HUES6 (cell line): ENCODE measurements at regions not wholly inside any gene's neighbourhood (a gene's known extent, or its start where the extent isn't known, plus 50 kb on each side); places are given as distances from the start of the nearest gene placed in this dataset.
"Not testable (repeated sequence)": the region's sequence is repeated elsewhere in the genome, so short reads cannot be mapped to it uniquely, and the experiment has no call there.

ENCODE experiments used
- H3K27ac ChIP-seq: 2 replicates; pipeline ENCODE4 v1.7.0; 2013; ENCODE audit warnings: low read depth, mild to moderate bottlenecking, low read length, inconsistent platforms
- H3K27me3 ChIP-seq: 2 replicates; pipeline ENCODE4 v1.6.1; 2013; ENCODE audit warnings: low read length; ENCODE audit not compliant: control insufficient read depth, insufficient read depth
- H3K36me3 ChIP-seq: 2 replicates; pipeline ENCODE4 v1.6.1; 2013; ENCODE audit warnings: low read length; ENCODE audit not compliant: control insufficient read depth, insufficient read depth
- H3K4me1 ChIP-seq: 2 replicates; pipeline ENCODE4 v1.6.1; 2013; ENCODE audit warnings: low read length; ENCODE audit not compliant: control insufficient read depth, insufficient read depth
- H3K4me3 ChIP-seq: 2 replicates; pipeline ENCODE4 v1.5.1; 2013; ENCODE audit warnings: low read depth, low read length
- H3K9ac ChIP-seq: one replicate; pipeline ENCODE4 v1.6.1; 2013; ENCODE audit warnings: mild to moderate bottlenecking, low read length
- H3K9me3 ChIP-seq: 2 replicates; pipeline ENCODE4 v1.6.1; 2013; ENCODE audit warnings: low read depth, low read length; ENCODE audit not compliant: control insufficient read depth, insufficient read depth

- Histone ChIP-seq H3K9ac (no peak overlapping the region), H3K4me3 (no peak overlapping the region), H3K9me3 (peaks cover 5% of the 10 kb centered on the region; the same call in 1 of the 2 replicates), H3K4me1 (no peaks in the 10 kb centered on the region), H3K36me3 (no peaks in the 10 kb centered on the region), H3K27me3 (no peaks in the 10 kb centered on the region), H3K27ac (no peak overlapping the region)
Measured at GRCh38 chr5:17966640-17967402, 332.6 kb downstream of the TAF11L14 start.

GRCh38 chr5:17976404-17976803, 342.1 kb downstream of the TAF11L14 start:
- H3K4me3 ChIP-seq = no peak overlapping the region
- H3K9me3 ChIP-seq = no peaks in the 10 kb centered on the region
- H3K4me1 ChIP-seq = no peaks in the 10 kb centered on the region

GRCh38 chr5:17978954-17979353, 344.7 kb downstream of the TAF11L14 start:
- H3K9me3 ChIP-seq = no peaks in the 10 kb centered on the region
- no peaks in the 10 kb centered on the region for H3K4me1 ChIP-seq
- no peak overlapping the region for H3K4me3 ChIP-seq
- no peak overlapping the region for H3K27ac ChIP-seq
- no peaks in the 10 kb centered on the region for H3K36me3 ChIP-seq
- no peak overlapping the region for H3K9ac ChIP-seq
- no peaks in the 10 kb centered on the region for H3K27me3 ChIP-seq

More at GRCh38 chr5:17976404-17976803, 342.1 kb downstream of the TAF11L14 start:
- Histone ChIP-seq H3K9ac (no peak overlapping the region), H3K27ac (no peak overlapping the region), H3K27me3 (no peaks in the 10 kb centered on the region), H3K36me3 (no peaks in the 10 kb centered on the region)

DNA sequence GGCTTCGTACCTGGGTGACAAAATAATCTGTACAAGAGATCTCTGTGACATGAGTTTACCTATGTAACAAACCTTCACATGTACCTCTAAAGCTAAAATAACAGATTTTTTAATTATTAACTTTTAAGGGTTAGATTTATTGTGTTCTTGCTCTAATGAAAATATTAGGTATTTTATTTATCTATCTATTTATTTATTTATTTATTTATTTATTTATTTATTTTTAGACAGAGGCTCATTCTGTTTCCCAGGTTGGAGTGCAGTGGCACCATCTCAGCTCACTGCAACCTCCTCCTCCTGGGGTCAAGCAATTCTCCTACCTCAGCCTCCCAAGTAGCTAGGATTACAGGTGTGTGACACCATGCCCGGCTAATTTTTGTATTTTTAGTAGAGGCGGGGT, 348.4 kb downstream of the TAF11L14 start:
- not testable (repeated sequence) for H3K4me1 ChIP-seq, H3K27me3 ChIP-seq, H3K9ac ChIP-seq, H3K9me3 ChIP-seq, H3K27ac ChIP-seq, H3K36me3 ChIP-seq, H3K4me3 ChIP-seq

DNA sequence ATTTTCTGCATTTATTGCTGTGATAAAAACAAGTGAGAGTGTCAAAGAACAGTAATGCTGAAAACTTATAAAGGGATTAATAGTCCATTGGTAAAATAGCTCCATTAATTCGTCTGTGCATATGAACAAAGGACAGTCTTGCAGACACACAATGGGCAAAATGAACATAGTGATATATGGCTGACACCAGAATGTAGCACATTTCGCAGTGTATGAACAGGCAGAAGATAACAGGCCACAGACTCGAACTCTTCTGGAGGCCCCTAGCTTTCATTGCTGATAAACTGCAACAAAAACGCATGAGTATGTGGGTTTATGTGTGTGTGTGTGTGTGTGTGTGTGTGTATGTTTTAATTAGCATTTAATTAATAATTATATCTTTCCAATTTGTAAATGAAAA, 354.8 kb downstream of the TAF11L14 start:
- Histone ChIP-seq H3K27ac (no peak overlapping the region), H3K36me3 (no peaks in the 10 kb centered on the region)

GRCh38 chr5:17989567-17990563, 355.6 kb downstream of the TAF11L14 start:
- no peaks in the 10 kb centered on the region for H3K9me3 ChIP-seq
- H3K9ac ChIP-seq = no peak overlapping the region
- no peak overlapping the region for H3K4me3 ChIP-seq

More for the DNA sequence above, 354.8 kb downstream of the TAF11L14 start:
- no peaks in the 10 kb centered on the region for H3K9me3 ChIP-seq
- no peak overlapping the region for H3K4me3 ChIP-seq
- H3K27me3 ChIP-seq = no peaks in the 10 kb centered on the region
- no peak overlapping the region for H3K9ac ChIP-seq
- no peaks in the 10 kb centered on the region for H3K4me1 ChIP-seq

DNA sequence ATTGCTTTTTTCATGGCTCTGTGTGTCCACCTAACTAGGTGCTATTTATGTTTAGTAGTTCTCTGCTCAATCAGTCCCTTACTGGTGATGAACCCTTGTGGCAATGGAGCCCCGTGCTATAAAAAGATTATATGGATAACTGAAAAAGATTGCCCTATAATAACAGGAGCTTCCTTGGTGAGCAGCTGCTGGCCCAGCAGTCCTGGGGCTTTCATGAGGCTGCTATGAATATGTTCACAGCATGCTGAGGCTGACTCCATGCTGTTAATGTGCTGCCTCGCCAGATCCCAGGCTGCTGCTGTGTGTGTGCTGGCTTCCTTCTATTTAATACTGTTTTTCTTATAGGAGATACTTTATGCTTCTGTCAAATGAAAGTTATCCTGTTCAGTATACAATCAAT, 357.5 kb downstream of the TAF11L14 start:
- no peak overlapping the region for H3K4me3 ChIP-seq
- no peaks in the 10 kb centered on the region for H3K27me3 ChIP-seq
- H3K27ac ChIP-seq = no peak overlapping the region
- H3K9me3 ChIP-seq = no peaks in the 10 kb centered on the region
- H3K36me3 ChIP-seq = no peaks in the 10 kb centered on the region
- no peaks in the 10 kb centered on the region for H3K4me1 ChIP-seq
- H3K9ac ChIP-seq = no peak overlapping the region

More at GRCh38 chr5:17989567-17990563, 355.6 kb downstream of the TAF11L14 start:
- Histone ChIP-seq H3K27ac (no peak overlapping the region), H3K27me3 (no peaks in the 10 kb centered on the region), H3K4me1 (no peaks in the 10 kb centered on the region), H3K36me3 (no peaks in the 10 kb centered on the region)

- H3K4me3 ChIP-seq = no peak overlapping the region
- no peaks in the 10 kb centered on the region for H3K36me3 ChIP-seq
- no peaks in the 10 kb centered on the region for H3K27me3 ChIP-seq
- H3K9me3 ChIP-seq = no peaks in the 10 kb centered on the region
- H3K9ac ChIP-seq = no peak overlapping the region
- no peak overlapping the region for H3K27ac ChIP-seq
- no peaks in the 10 kb centered on the region for H3K4me1 ChIP-seq
Measured at GRCh38 chr5:17992291-17992690, 358.0 kb downstream of the TAF11L14 start.

- Histone ChIP-seq H3K9me3 (no peaks in the 10 kb centered on the region), H3K9ac (no peak overlapping the region), H3K27ac (no peak overlapping the region), H3K36me3 (no peaks in the 10 kb centered on the region), H3K4me1 (no peaks in the 10 kb centered on the region), H3K27me3 (no peaks in the 10 kb centered on the region), H3K4me3 (no peak overlapping the region)
Measured at GRCh38 chr5:17995997-17996396, 361.7 kb downstream of the TAF11L14 start.

GRCh38 chr5:17999858-18000257, 365.6 kb downstream of the TAF11L14 start:
- H3K27ac ChIP-seq = no peak overlapping the region
- H3K27me3 ChIP-seq = no peaks in the 10 kb centered on the region
- no peak overlapping the region for H3K4me3 ChIP-seq
- no peaks in the 10 kb centered on the region for H3K9me3 ChIP-seq
- no peaks in the 10 kb centered on the region for H3K4me1 ChIP-seq
- no peak overlapping the region for H3K9ac ChIP-seq
- no peaks in the 10 kb centered on the region for H3K36me3 ChIP-seq

GRCh38 chr5:18000744-18001143, 366.5 kb downstream of the TAF11L14 start:
- Histone ChIP-seq H3K9ac (no peak overlapping the region), H3K4me1 (no peaks in the 10 kb centered on the region), H3K36me3 (no peaks in the 10 kb centered on the region), H3K27me3 (no peaks in the 10 kb centered on the region), H3K9me3 (no peaks in the 10 kb centered on the region), H3K27ac (no peak overlapping the region), H3K4me3 (no peak overlapping the region)
